ENCODE measurements at regions not wholly inside any gene's neighbourhood (a gene's known extent, or its start where the extent isn't known, plus 50 kb on each side); places are given as distances from the start of the nearest gene placed in this dataset.

DNA sequence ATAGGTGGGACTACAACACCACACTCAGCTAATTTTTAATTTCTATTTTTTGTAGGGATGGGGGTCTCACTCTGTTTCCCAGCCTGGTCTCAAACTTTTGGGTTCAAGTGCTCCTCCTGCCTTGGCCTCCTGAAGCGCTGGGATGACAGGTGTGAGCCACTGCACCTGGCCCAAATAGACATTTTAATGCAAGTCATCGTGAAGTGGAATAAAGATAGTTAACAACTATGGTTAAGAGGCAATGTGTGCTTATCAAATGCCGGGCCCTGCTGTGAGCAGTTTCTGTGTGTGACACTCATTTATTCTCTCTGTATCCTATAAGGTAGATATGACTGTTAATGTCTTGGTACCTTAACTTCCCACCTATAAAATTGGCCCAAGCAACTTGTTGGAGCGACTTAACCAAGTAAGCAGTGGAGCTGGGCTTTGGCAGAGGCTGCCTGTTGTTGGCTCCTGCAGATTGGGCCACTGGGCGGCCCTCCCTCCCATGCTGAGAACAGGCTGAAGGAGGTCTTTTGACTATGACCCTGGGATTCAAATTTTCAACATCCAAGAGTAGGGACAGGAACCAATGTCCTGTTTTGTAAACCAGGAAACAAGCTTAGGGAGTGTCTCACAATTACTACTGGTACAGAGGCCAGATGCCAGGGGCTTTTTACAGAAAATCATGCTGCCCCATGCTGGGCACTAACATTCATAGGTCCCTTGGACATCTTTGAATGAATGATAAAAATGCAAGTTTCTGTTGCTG, 450.7 kb downstream of the TSHZ3 start:
- TF ChIP-seq, protein P1, sequence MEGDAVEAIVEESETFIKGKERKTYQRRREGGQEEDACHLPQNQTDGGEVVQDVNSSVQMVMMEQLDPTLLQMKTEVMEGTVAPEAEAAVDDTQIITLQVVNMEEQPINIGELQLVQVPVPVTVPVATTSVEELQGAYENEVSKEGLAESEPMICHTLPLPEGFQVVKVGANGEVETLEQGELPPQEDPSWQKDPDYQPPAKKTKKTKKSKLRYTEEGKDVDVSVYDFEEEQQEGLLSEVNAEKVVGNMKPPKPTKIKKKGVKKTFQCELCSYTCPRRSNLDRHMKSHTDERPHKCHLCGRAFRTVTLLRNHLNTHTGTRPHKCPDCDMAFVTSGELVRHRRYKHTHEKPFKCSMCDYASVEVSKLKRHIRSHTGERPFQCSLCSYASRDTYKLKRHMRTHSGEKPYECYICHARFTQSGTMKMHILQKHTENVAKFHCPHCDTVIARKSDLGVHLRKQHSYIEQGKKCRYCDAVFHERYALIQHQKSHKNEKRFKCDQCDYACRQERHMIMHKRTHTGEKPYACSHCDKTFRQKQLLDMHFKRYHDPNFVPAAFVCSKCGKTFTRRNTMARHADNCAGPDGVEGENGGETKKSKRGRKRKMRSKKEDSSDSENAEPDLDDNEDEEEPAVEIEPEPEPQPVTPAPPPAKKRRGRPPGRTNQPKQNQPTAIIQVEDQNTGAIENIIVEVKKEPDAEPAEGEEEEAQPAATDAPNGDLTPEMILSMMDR (IDR thresholded peaks at IDR 0.05) = no peak
- TF ChIP-seq POLR2A (IDR thresholded peaks at IDR 0.05) = no peak
